DMS53 treated with DMSO at 0.1 percent for 48 hours (cell line): ENCODE measurements at regions not wholly inside any gene's neighbourhood (a gene's known extent, or its start where the extent isn't known, plus 50 kb on each side); places are given as distances from the start of the nearest gene placed in this dataset.
A peak's percentile ranks its signal among the peaks of the same experiment; 100 is the strongest.
"Not testable (repeated sequence)": the region's sequence is repeated elsewhere in the genome, so short reads cannot be mapped to it uniquely, and the experiment has no call there.

Experiments used
- DNase-seq: peaks from one replicate; lab custom pipeline; 2025; ENCODE audit not compliant: unreplicated experiment; lab: John Stamatoyannopoulos, UW

DNA sequence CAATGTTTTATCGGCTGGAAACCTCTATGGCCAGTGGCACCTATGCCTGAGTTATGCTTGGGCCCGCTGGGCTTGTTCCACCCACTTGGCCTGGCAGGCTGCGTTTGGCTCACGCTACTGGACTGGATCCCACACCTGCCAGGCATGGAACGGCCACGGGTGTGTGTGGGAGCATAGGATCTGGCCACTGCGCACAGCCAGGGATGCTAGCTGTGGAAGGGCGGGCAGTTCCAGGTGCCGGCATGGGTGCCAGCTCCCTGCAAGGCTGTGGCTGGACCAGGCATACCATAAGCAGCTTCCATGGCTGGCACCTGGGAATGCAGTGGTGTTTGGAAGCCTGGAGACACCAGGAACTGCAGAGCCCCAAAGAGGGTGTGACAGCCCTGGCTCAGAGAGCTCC is 1063.9 kb upstream of the ACO1 start:
- no peak for DNase-seq

DNA sequence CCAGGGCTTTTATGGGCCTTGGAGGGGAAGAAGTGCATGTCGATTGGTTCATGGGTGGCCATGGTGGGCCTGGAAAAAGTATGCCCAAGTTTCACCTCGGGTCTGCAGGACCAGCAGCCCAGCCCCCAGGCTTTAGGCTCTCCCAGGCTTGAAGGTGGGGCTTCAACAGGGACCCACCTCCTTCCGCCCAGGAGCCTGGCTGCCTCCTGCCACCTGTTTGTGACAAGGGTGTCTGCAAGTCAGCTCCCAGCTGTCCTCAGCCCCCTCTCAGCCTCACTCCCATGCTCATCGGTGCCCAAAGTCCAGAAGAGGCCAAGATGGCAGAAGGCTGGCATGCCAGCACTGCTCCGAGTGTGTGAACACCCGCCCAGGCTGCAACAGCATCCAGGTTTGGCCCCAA is 1063.2 kb upstream of the ACO1 start:
- no peak for DNase-seq

DNA sequence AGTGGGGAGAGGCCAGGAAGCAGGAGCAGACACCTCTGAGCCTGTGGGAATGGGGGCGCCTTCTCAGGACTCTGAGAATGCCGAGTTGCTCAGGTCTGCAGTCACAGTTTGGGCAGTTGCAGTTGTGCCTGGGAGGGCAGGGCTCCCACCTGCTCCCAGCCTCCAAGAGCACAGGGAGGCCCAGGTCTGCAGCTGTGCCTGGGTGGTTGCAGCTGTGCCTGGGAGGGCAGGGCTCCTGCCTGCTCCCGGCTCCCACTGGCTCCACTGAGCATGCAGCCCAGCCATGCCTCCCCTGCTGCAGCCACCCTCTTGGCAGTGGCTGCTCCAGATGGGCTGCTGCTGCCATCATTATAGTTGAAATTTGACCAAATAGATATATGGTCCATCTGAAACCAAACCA is 1062.8 kb upstream of the ACO1 start:
- DNase-seq, result no peak

DNA sequence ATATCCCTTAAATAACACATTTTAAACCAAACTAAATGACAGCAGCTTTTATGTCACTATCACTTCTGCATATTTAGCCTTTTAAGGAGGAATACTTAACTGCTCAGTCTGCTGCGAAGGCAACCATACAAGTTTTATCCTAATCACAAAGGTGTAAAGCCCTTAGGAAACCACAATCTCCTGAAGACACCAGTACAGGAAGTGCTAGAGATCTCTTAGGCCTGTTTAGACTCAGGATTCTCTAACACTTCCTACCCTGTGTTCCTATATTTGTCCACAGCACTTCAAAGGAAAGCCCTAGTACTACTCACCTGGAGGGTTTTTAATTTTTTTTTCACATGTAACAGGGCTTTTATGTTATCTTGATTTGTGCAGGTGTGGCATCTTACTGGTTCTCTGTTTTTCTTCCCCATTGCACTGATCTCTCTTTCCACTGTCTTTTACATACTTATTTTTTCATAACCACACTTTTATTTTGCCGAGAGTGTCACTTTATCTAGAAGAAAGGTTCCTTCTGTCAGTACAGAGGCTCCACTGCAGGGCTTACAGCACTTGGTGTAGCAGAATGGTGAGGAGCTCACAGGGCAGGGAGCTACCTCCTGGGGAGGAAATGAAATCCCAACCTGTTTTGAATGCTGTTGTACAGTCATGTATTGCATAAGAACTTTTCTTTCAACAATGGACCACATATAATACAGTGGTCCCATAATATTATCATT is 1060.6 kb upstream of the ACO1 start:
- DNase-seq, result peak; percentile 22

DNA sequence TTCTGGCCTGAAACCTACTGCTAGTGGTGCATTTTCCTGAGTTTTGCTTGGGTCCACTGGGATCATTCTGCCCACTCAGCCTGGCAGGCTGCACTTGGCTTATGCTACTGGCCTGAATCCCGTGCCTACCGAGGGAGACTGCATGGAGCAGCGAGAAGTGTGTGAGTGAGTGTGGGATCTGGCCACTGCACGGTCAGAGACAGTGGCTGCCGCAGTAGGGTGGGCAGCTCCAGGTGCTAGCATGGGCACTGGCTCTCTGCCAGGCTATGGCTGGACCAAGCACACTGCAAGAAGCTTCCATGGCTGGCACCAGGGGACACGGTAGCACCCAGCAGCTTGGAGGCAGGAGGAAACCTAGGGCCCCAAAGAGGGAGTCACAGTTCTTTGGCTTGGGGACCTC is 1058.7 kb upstream of the ACO1 start:
- no peak for DNase-seq

DNA sequence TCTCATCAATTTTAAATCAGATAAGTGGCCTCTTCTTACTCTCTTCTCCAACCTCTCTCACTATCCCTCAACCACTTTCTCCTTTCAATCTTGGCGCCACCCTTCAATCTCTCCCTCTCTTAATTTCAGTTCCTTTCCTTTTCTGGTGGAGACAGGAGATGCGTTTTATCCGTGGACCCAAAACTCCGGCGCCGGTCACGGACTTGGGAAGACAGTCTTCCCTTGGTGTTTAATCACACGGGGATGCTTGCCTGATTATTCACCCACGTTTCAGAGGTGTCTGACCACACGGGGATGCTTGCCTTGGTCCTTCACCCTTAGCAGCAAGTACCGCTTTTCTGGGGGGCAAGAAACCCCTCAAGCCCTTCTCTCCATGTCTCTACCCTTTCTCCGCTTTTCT is 1057.6 kb upstream of the ACO1 start:
- not testable (repeated sequence) for DNase-seq

DNA sequence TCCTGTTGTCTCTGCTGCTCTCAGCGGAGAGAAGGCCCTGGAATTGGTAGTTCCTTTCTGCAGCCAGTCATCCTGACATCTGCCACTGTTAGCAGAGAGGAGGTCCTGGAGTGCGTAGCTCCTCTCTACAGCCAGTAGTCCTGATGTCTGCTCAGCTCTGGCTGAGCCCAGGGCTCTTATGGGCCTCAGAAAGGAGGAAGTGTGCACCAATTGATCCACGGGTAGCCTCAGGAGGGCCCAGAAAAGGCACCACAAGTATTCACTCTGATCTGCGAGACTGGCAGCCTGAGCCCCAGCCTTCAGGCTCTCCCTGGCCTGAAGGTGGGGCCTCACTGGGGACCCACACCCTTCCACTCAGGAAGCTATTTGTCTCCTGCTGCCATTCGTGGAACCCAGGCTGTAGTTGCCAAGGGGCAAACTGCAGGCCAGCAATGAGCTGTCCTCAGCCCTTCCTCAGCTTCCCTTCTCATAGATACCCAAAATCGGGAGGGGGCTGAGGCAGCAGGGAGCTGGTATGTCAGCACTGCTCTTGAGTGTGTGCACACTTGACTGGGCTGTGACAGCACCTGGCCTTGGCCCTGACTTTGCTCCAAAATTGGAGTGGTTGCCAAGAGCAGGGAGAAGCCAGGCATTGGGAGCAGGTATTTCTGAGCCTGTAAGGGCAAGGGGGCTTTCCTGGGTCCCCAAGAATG is 1049.5 kb upstream of the ACO1 start:
- DNase-seq, result no peak

DNA sequence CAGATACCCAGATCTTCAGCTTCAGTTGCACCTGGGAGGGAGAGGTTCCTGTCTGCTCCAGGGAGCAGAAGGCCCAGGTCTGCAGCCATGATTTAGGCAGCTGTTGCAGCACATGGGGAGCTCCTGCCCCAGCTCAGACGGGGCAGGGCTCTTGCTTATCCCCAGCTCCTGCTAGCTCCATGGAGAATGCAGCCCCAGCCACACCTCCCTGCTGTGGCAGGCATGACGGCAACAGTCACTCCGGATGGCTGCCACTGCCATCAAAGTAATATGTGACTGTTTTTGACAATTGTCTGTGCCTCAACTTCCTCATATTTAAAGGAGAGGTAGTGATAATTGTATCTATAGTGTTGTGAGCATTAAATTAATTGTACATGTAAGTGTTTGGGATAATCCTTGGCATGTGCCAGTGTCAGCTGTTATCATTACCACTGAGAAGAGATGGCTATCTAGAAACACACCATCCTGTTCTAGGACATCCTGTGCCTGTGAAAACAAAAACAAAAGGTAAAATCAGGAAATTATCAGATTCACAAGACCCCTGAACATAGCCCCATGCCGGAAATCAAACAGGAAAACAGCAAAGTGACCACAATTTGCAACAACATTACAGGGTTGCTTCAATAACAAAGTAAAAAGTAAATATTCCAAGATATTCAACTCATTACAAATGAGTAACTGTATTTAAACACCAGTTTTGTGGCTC is 1048.8 kb upstream of the ACO1 start:
- no peak for DNase-seq

DNA sequence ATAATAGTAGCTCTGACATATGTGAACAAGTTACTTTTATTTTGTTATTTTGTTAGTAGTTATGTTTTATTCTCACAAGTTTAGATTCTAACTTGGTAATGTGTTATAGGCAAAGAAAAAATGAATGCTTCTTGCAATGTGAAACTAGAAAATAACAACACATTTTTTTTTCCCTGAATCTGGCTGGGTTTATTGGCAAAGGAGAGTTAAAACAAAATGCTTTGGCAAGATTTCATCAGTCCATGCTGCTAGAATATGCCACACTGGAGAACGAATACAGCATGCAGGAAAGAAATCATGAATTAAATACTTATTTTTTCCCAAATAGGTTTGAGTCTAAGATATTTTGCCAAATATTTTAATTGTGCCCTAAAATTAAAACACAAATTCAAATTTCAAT is 1048.1 kb upstream of the ACO1 start:
- DNase-seq, result no peak

DNA sequence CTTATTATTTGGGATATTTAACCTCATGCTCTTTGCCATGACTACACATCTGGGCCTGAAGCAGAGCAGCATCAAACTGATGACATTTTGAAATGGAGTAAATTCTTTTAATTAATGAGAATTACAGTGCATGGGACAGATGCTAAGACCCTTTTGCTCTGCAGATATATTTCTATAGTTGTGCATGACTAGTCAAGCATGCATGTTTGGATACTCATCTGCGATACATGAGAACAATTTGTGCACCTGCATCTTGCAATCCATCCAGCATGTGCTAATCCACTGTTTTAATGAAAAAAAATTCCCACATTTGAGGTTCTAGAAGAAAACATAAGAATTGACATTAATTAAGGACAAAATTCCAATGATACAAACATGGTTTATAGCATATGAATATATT is 1047.6 kb upstream of the ACO1 start:
- no peak for DNase-seq

DNA sequence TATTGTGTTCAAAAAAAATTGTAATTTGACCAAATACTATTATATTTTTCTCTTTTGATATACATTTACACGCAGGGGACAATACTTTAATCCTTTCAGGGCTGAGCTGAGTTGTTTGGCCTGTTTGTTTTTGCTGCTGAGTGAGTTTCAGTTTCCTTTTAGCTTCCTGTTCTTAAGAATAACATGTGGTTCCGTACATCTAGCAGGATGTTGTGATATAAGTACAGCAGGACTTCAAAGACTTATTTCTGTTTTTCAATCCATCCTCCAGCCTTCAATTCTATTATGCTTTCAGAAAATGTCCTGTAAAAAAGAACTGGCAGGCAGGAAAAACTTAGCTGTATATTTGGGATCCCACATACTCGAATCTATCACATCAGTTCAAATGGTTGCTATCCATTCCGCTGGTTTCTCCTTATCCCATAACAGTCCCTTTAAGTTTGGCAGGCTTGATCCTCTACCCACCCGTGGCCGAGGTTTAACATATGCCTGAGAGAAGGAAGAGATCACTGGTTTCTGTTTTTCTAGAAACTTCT is 1037.3 kb upstream of the ACO1 start:
- peak; percentile 57 for DNase-seq

DNA sequence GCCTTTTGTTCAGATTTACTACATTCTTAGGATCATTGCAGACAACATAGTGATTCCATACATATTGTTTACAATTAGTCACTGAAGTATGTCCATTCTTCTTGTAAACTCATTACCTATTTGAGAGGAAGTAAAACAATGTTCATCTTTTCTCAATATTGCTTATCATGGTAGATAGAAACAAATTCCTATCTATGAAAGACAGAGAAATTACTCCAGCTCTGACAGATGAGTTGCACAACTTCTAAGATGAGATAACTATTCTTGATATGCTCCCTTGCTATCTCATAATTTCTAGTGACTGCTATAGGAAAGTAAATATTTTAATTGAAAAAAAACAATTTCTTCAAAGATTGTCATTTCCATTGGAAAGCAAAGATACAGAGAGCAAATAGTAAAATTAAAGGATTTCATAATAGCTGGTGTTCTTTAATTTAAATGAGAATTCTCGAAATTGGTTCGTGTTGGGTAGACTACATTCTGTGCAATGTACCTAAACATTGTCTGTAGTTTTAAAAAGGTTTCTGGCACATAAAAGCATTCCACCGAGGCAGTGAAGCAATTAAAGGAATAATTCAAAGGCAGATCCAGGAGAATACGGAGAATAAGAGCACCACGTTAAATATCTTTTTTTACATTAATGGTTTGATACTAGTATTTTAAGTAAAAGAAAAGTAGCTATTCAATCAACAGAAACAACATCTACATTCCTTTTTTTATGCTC is 1029.1 kb upstream of the ACO1 start:
- no peak for DNase-seq

DNA sequence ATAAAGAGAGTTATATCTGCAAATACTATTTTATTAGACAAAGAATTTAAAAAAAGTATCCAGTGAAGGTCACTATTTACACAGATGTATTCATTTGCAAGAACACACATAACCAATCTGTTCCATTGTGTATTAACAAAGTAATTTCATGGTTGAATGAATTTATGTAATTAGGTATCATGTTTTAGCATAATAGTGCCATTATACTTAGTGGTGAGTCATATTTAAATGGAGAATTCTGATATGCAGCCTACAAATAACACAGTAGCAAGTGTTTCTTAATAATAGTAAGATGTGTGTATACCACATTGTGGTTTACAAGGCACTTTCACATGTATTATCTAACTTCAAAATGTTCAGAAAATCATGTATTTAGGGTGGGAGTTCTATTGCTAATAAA is 1028.5 kb upstream of the ACO1 start:
- no peak for DNase-seq

DNA sequence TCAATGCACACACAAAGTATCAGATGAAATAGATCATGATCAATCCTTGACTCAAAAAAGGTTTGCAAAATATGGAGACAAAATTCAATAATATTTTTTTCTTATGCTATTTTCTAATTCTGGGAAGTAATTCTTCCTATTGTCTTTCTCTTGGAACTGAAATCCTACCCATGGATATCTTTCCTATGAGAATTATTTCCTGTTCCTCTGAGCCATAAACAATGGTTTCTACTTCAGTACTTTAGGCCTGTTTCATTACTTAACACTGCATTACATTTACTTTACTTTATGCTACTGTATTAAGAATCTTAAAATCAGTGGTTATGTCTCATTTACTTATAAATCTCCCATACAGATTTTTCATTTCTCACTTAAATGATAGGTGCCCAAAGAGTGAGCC is 1025.4 kb upstream of the ACO1 start:
- DNase-seq, result no peak

DNA sequence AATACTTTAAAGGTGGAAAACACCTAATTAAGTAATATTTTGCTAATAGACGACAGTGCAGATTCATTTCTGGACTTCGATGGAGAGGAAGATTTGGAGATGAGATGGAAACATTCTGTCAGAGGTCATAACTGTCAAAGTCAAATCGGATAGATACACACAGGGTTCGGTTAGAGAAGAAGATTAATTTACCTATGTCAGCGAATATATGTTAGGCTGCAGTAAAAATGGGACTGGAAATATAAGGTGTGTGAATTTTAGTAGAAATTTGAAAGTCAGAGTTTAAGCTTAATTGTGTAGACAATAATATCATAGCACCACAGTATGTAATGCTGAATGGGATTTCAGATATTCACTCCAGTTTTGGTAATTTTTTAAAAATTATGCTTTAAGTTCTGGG is 1020.3 kb upstream of the ACO1 start:
- DNase-seq, result no peak

DNA sequence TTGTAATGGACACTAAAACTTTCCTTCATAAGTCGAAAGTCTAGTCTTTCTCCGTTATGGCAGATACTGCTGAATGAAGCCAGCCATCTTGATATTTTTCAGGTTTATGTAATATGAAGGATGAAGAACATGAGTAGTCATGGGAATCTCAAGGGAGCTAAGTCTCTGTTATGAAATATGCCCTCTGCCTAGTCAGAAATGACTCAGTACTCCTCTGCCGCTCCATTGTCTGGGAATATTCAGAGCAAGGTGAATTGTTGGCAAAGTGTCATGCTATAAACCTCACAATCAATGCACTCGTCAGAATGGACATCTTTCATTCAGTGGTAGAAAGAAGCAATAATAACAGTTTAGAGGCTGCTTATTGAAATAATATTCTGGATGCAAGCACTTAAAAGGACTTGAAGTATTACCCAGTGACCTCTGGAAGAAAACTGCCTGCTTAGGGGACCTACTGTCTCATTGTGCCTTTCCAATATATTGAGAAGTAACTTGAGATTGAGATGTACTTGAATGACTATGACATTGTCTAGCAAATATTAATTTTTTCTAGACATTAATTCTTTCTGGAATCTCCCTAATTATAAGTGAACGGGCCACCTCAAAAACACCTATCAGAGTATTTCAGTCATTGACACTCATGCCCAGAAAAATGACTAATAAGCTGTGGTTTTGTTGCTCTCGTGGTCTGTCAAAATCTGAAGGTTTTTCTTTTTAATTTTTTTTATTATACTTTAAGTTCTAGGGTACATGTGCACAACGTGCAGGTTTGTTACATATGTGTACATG is 1011.5 kb upstream of the ACO1 start:
- DNase-seq, result no peak

DNA sequence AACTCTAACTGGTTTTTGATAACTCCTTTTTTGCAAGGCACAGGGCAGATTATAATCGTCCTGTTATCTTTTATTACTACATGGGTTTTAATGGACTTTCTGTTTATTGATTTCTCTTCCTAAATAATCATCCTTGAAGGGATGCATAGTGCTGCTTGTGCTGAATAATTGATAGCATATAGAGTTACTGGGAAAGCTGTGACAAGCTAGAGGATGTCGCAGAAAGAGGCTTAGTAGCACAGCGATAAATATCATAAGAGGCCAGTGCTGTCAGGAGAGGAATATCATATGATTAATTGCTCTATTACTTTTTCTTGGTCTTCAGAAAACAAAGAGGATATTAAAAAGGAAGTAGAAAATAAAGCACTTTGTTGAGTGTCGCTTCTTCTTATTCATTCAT is 1007.1 kb upstream of the ACO1 start:
- no peak for DNase-seq

DNA sequence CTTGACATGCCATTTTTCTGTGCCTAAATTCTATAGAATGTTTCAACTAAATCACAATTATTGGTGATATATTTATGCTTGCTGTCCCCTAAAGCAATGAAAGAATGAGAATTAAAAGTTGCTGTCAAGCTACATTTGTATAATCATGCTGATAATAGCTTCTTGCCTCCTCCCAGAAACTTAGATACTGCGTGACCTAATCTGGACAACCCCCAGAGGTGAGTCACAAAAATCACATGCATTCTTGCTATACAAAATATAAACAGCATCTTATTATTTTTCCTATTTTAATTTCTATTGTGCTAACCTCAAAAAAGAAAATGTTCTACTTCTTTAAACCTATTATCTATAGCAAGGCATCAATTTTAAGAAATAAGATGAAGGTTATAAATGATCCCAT is 995.8 kb upstream of the ACO1 start:
- no peak for DNase-seq

DNA sequence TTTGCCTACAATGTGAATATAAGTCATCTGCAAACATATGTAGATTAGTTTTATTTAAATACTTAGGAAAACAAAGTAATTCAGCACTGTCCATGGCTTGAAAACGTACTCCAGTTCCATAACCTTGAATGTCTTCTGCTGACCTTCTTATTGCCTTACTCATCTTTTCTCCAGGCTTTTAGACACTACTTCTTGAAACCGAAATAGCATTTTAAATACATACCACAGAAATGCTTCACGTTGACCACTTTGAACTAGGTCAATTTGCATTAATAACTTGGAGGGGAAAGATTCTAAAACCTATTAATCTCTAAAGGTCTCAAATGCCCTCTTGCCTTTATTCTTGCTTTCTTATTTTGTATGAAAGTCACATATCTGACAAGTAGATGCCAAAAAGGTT is 995.4 kb upstream of the ACO1 start:
- no peak for DNase-seq

DNA sequence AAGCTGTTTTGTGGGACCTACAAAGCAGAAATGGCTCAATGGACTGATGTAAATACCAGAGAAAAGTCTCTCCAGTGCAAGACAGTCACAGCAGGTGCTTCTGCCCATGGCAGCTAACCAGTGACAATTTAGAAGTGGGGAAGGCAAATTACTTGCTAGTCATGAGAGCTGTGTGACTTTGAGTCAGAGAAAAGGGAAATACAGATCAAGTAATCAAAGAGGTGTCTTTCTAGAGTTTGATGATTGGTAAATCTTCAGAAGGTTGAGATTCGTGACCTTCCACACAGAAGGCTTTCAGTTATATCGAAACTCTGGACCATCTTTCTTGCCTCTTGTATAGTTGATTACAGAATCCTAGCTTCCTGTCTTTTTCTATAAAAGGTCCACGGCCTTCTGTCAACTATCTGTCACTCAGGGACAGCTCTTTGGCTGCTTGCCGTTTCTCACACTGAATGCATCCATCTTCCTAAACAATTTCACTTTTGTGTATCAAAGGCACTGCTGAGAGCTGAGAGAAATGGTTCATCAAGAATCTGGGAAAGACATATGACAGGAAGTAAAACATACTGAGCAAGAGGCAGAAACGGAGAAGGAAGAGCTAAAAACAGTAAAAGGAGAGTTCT is 993.9 kb upstream of the ACO1 start:
- DNase-seq, result no peak
